NCI-H2107 treated with DMSO at 0.1 percent for 48 hours (cell line): ENCODE measurements at regions not wholly inside any gene's neighbourhood (a gene's known extent, or its start where the extent isn't known, plus 50 kb on each side); places are given as distances from the start of the nearest gene placed in this dataset.
"Not testable (repeated sequence)": the region's sequence is repeated elsewhere in the genome, so short reads cannot be mapped to it uniquely, and the experiment has no call there.

ENCODE experiments used
- DNase-seq: peaks from one replicate; lab custom pipeline; 2025; ENCODE audit not compliant: unreplicated experiment; lab: John Stamatoyannopoulos, UW

DNA sequence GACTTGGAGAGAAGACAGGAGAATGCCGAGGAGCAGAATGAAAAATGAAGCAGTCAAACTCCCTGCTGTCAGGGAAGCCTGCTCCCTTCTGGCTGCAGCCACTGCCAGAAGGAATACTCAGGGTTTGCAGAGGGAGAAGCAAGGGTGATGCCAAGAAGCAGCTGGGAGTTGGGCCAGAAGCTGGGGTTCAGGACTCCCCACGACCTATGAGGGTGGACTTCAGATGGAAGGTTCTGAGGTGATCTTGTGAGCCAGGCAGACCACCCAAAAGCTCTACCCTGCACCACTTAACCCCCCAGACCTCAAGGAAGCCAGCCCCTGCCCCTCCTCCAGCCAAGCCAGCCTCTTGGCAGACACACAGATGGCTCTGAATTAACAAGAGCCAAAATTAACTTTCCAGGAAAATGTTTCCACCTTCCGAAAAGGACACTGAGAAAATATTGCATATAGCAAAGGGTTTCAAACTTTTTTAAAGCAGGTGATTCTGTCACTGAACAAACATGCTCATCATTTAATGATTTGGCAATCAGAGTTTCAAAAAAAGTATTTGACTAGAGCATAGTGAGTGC is 126.0 kb upstream of the ERCC4 start:
- no peak for DNase-seq

DNA sequence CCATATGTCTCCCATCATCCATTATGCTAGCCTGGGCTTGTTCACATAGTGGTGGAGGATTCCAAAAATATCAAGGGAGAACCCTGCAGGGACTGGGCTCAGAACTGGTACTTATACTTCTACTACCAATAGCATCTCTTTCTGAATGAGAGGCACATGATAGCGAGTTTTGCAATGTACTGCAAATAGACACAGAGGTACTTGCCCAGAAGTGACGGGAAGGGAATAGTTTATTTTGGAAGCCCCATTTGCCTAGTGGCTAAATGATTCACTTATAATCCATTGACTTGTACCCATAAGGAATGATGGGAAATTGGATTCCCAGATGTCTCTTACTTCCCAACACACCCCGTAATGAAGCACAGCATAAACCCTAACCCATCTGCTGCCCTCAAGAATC is 124.8 kb upstream of the ERCC4 start:
- DNase-seq = no peak

DNA sequence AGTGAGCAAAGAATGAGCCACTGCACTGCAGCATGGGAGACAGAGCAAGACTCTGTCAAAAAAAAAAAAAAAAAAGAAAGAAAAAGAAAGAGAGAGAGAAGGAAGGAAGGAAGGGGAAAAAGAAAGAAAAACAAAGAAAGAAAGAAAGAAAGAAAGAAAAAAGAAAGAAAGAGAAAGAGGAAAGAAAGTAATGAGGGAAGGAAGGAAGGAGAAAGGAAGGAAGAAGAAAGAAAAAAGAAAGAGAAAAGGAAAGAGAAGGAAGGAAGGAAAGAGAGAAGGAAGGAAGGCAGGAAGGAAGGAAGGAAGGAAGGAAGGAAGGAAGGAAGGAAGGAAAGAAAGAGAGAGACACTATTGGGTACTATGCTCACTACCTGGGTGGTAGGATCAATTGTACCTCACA is 122.2 kb upstream of the ERCC4 start:
- no peak for DNase-seq

DNA sequence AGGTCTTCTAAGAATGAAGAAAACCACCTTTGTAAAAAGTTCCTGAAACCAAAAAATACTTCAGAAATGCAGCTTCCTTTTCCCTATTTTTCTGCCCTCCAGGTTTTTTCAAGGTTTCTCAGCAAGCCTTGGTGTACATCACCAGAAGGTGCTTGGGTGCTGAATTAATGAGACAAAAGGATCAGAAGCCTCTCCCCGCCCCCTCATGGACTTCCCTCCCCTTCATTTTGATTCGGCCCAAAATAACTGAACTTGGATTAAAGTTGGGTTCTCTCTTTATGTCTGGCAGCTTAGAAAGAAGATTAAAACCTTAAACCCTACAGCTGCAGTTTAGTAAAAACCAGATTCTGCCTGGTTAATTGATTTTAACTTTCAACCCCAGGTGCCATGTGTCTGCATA is 121.7 kb upstream of the ERCC4 start:
- DNase-seq = no peak

DNA sequence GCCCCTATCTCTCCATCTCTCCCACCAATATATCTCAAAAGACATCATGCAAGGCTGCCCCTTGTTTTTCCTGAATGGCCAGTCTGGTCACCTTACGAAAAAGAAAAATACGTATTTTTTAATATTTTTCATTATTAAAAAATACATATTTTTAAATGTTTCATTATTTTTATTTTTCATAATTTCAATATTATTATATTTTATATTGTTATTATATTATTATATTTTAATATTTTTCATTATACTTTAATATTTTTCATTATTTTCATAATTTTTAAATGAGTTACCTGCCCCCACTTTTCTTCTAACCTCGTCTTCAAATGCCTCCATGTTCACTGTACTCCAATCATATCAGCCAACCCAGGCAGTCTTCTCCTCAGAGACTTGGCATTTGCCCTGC is 116.0 kb upstream of the ERCC4 start:
- DNase-seq = no peak

DNA sequence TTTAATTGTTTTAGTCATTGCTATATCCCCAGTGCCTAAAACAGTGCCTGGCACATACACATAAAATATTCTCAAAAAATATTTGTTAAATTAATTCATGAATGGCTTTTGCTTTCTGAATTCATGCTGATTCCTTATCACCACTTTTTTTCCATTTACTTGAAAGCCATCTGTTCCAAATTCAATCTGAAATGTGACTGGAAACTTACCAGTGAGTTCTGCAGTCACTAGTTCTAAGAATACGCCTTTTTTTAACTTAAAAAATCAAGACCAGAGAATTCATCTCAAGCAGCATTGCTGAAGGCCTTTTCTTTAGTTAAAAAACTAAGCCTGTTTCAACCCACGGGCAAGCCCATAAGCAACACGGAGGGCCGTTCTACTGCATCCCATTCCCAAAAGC is 114.0 kb upstream of the ERCC4 start:
- DNase-seq = no peak

DNA sequence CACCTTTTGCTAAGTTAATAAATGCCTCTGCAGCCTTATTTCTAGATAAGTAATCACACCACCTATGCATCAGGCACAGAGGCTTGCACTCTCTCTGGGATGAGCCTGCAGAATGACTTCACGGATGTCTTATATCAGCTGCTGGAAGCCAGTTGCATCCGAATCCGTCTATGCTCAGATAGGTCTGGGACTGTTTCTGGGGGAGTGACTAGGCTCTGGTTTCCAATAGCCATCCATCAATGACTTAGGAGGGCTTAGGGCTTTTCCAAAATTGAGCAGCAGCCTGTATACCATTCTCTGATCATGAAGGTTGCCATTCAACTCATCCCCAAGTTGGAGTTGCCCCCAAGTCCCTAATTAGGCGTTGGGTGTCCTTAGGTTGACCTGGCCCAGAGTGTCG is 113.3 kb upstream of the ERCC4 start:
- no peak for DNase-seq

DNA sequence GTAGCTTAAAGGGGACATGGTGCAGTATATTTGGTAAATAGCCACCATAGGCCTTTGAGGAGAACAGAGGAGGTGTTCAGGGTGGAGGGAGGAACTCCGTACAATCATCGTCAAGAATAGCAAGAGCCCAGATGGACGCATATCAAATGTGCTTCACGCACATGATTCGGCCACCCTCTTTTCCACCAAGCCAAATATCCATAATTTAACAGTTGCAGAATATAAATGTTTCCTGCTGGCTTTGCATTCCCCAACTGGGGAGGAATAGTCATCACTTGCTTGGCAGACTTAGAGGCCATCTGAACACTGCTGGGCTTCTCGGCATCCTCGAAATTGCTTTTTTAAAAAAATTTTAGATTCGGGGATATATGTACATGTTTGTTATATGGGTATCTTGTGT is 111.9 kb upstream of the ERCC4 start:
- no peak for DNase-seq

DNA sequence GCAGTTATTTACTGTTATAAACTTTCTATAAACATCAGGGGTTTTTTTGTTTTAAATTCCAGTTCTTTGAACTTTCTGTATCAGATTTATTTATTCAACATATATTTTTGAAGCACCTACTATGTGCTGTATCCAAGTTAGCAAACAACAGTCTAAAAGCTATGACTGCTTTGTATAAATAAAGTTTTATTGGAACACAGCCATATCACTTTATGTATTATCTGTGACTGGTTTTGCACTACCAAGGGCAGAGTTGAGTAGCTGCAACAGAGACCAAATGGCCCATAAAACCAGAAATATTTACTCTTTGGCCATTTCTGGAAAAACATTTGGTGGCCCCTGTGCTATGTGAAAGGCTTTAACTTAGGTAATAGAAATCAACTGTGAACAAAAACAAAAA is 110.2 kb upstream of the ERCC4 start:
- no peak for DNase-seq

DNA sequence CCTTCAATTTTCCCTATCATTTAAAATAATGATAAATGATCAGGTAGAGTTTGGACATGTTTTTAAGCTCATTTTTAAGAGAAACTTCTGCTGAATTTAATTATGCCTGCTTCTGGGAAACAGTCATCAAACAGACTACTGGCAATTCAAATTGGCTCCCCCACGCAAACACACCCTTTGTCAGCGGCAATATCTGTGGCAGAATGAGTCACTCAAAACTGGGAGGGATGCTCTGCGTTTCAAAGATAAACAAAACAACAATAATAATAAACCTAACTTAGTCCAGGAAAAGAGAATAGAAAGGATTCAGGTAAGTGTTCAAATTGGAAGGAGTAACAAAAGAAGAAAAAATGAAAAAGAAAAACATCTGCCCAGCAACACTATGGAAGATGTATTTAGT is 108.1 kb upstream of the ERCC4 start:
- DNase-seq = no peak

DNA sequence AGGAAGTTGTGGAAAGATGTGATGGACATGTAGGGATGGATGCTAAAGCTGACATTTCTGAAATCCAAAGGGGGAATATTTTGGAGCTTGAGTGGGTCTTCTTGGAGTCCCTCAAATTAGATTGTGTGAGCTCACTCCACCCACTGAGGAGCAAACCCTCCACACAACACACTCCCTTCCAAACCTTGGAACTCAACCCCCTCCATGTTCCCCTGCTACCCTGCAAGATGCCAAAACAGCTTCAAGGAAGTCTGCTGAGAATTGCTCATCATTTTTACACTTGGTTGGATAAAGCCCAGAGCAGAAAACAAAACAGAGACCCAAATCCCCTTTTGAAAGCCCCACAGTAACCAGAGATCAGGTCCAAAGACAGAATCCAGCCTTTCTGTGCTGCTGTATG is 103.3 kb upstream of the ERCC4 start:
- DNase-seq = no peak

DNA sequence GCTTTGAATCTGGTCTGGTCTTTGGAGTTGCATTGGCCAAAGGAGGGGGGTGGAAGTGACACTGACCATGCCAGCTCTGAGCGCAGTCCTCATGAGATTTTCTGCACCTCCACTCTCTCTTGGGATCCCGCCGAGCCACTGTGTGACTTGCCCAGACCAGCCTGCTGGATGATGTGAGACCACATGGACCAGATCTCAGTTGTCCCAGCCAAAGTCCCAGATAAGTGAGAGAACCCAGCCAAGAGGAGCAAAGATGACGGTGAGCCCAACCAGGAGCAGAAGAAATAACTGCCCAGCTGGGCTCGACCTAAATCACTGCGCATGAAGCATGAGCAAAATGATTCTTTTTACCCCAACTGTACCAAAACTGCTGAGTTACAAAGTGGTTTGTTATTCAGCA is 96.5 kb upstream of the ERCC4 start:
- no peak for DNase-seq

DNA sequence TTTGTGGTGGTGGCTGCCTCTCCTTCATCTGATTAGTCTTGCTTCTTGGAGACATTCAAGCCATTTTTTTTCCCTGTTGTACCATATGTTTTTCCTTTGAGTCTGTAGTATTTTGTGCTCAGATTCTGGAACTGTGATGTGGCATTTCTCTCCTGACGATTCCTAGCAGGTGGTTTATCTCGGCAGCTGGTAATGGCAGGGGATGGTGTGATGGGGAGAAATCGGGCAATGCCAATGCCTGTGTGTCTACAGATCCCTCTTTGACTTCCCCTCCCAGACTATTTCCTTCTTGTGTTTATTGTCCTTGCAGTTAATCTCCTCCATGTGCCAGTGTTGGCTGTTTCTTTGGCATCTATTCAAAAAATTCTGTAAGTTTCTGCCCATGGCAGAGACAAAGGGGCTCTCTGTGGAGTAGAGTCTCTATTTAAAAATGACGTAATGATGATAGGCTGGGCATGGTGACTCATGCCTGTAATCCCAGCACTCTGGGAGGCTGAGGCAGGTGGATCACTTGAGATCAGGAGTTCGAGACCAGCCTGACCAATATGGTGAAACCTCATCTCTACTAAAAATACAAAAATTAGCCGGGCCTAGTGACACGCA is 90.2 kb upstream of the ERCC4 start:
- DNase-seq = no peak

DNA sequence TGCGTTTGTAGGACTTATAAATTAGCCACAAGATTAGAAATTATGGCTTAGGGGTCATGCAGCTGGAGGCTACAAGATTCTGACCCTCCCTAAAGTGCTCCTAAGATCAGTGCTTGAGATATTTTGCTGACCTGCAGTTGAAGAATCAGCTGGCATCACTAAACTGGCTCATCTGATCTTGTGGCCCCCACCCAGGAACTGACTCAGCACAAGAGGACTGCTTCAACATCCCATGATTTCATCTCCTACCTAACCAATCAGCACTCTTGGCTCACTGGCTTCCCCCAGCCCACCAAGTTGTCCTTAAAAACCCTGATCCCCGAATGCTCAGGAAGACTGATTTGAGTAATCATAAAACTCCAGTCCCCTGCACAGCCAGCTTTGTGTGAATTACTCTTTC is 86.4 kb upstream of the ERCC4 start:
- DNase-seq = no peak

DNA sequence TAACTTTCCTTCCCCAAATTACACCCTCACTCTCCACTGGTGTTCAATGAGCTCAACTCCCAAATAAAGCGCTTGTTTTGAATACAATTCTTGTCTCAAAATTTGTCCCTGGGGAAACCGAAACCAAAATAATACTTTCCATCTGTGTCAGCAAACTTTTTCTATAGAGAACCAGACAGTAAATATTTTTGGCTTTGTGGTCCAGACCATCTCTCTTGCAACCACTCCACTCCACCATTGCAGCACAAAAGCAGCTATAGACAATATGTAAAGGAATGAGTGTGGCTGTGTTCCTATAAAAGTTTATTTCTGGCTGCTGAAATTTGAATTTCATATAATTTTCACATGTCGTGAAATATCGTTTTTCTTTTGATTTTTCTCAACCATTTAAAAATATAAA is 84.6 kb upstream of the ERCC4 start:
- DNase-seq = no peak

DNA sequence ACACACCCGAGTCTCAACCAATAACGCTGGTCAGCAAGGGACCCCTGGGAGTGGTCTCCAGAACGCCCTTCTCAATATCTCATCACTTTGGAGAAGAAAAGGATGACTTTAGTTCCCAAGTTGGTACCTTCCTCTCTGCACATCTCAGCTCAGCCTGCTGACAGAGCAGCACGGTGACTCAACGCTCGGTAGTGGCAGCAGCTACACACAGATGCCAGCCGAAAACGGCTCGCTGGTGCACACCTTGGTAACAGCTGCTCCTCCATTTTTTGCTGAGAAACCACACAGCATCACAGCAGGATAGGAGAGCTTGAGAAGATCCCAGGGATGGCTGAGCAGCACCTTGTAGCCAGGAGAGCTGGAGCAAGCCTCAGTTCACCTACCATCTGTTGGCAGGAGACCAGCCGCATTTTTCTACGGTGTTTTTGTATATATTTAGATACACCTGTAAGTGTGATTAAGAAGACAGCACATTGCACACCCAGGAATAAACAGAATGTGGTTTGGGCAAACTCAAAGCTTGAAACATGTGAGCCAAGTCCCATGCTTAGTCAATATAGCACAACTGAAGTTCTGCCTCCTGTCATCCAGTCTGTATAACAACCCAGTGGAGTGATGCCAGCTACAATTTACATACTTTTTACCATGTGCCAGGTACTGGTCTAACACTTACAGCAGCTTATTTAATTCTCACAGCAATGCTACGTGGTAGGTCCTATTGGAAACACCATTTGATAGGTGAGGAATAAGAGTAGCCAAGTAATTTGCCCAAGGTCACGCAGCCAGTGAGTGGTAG is 83.8 kb upstream of the ERCC4 start:
- no peak for DNase-seq

DNA sequence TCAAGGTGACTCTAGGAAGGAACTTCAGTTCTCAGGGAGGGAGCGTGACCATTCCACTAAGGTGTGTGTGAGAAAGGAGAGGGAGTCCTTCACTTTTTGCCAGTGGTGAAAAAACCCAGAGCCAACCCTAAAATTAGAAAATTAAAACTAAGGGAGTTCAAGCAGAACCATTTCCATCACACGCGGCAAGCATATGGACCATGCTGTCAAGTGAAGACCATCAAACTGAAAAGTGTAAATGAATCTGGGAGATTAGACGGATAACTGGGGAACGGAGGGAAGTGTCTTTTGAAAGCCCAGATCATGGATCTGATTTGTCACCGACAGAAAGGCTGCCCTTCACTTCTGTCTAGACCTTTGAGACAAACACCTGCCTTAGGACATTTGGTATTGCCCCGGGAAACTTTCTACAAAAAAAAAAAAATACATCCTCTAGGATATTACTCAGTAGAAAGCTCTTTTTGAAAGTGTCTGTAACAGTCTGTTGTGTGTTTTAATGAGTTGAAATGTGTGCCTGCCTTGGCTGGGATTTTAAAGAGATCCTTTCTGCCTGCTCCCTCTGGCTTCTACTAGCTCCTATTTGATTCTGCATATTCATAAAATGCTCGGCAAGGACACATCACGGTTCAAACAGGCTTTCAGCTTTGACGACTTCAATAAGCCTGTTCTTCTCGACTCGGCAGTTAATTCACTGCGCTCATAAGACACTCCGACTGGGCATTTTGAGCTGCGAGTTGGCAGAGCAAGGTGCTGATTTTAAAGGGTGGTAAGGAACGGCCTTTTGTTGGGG is 81.4 kb upstream of the ERCC4 start:
- DNase-seq = no peak

DNA sequence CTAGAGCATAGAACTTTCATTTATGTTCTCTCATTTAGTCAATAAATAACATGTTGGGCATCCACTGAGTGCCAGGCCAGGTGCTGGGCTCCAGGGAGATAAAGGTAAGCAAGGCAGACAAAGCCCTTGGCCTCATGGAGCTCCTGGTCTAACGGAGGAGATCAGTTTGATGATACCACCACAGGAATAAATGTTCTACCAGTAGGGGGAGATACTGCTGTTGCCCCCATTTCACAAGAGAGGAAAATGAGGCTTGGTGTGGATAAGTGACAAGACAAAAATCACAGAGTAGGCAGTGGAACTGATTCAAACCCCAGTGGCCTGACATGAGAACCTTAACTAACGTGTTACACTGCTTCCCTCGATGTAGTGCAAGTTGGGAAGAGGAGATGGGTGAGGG is 80.4 kb upstream of the ERCC4 start:
- DNase-seq = no peak

DNA sequence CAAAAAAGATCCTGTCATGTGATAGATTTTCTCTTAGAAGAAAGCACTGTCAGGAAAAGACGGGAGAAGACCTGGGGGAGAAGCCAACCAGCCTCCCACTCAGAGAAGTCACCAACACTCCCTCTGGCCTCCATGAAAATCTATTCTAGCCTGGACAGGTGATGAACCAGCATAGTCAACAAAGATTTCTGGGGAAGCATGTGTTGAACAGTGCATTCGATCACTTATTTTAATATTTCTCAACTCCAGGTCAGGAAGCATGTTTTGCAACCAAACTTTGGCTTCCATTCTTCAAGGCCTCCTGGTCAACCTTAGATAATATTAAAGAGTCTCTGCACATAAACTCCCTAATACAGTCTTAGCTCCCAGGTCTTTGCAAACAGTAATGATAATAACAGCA is 74.7 kb upstream of the ERCC4 start:
- no peak for DNase-seq

DNA sequence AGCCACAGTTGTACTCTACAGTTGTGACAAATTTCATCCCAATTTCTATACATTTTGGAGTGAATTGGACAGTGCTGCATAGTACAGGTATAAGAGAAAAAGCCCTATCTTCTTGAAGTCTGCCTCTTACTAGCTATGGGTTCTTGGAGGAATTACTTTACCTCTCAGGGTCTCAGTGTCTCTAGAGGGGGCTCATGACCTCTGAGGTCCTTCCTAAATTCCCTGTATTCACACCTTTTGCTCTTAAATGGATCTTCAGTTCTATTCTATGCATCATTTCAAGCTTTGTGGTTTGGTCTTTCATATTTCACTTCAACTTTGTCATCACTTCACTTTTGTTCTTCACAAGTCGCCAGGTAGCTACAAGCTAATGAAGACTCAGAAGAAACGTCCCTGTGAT is 71.2 kb upstream of the ERCC4 start:
- no peak for DNase-seq

DNA sequence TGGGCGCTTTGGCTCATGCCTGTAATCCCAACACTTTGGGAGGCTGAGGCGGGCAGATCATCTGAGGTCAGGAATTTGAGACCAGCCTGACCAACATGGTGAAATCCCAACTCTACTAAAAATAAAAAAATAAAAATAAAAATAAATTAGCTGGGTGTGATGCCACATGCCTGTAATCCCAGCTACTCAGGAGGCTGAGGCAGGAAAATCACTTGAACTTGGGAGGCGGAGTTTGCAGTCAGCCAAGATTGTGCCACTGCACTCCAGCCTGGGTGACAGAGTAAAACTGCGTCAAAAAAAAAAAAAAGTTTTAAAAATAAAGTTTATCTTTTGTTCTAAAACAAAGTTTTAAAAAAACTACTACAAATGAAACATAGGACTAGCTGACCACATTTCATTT is 69.8 kb upstream of the ERCC4 start:
- not testable (repeated sequence) for DNase-seq

DNA sequence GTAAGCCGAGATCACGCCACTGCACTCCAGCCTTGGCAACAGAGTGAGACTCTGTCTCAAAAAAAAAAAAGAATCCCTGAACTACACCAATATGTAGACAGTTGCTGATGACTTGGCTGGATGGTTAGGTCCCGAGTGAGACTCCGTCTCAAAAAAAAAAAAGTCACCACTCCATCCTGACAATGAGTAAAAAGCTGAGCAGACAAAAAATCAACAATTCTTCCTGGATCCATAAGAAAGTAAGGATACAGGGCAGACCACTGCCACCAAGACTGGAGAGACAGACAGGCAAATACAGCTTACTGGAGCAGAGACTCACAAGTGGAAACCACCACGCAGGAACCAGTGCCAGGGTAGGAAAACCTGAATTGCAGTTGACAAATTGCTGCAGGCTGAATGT is 67.1 kb upstream of the ERCC4 start:
- no peak for DNase-seq
